SIG-M5 treated with dmso at 0.1 percent for 504 hours (cell line): ENCODE measurements at regions not wholly inside any gene's neighbourhood (a gene's known extent, or its start where the extent isn't known, plus 50 kb on each side); places are given as distances from the start of the nearest gene placed in this dataset.

Experiments
- DNase-seq: peaks from one replicate; lab custom pipeline; 2025; ENCODE audit not compliant: unreplicated experiment; lab: John Stamatoyannopoulos, UW

- DNase-seq: no peak
Observed at GRCh38 chr10:129328546-129328945, 138.5 kb upstream of the MGMT start.

- DNase-seq: no peak
Observed at GRCh38 chr10:129329385-129330055, 137.5 kb upstream of the MGMT start.

- no peak for DNase-seq
Observed at GRCh38 chr10:129330211-129330610, 136.8 kb upstream of the MGMT start.

- no peak for DNase-seq
Observed at GRCh38 chr10:129331207-129331838, 135.7 kb upstream of the MGMT start.

- no peak for DNase-seq
Observed at GRCh38 chr10:129331839-129332220, 135.2 kb upstream of the MGMT start.

- DNase-seq: no peak
Observed at GRCh38 chr10:129332476-129332875, 134.6 kb upstream of the MGMT start.

- no peak for DNase-seq
Observed at GRCh38 chr10:129333706-129334105, 133.3 kb upstream of the MGMT start.

- DNase-seq: no peak
Observed at GRCh38 chr10:129334266-129334665, 132.8 kb upstream of the MGMT start.

GRCh38 chr10:129335396-129335795, 131.6 kb upstream of the MGMT start:
- no peak for DNase-seq

GRCh38 chr10:129335942-129336341, 131.1 kb upstream of the MGMT start:
- no peak for DNase-seq

GRCh38 chr10:129339191-129339590, 127.8 kb upstream of the MGMT start:
- DNase-seq: no peak

GRCh38 chr10:129339841-129340240, 127.2 kb upstream of the MGMT start:
- no peak for DNase-seq

GRCh38 chr10:129341087-129341486, 126.0 kb upstream of the MGMT start:
- no peak for DNase-seq

- no peak for DNase-seq
Observed at GRCh38 chr10:129342385-129342784, 124.7 kb upstream of the MGMT start.

GRCh38 chr10:129343141-129343540, 123.9 kb upstream of the MGMT start:
- no peak for DNase-seq

- DNase-seq: no peak
Observed at GRCh38 chr10:129344103-129344502, 122.9 kb upstream of the MGMT start.

- no peak for DNase-seq
Observed at GRCh38 chr10:129344731-129345355, 122.2 kb upstream of the MGMT start.

- no peak for DNase-seq
Observed at GRCh38 chr10:129345763-129346162, 121.3 kb upstream of the MGMT start.

GRCh38 chr10:129350690-129351089, 116.4 kb upstream of the MGMT start:
- DNase-seq: no peak

GRCh38 chr10:129353101-129353500, 113.9 kb upstream of the MGMT start:
- no peak for DNase-seq

GRCh38 chr10:129360046-129360445, 107.0 kb upstream of the MGMT start:
- DNase-seq: no peak

GRCh38 chr10:129361676-129362376, 105.2 kb upstream of the MGMT start:
- DNase-seq: no peak
